Kasumi-1 (cell line): ENCODE measurements at regions not wholly inside any gene's neighbourhood (a gene's known extent, or its start where the extent isn't known, plus 50 kb on each side); places are given as distances from the start of the nearest gene placed in this dataset.

ENCODE experiments used
- DNase-seq, 2 experiments: peaks; one replicate each; lab custom pipeline; 2025; lab: John Stamatoyannopoulos, UW

- DNase-seq: no peak
These were observed 496.5 kb downstream of the FSCB start for GRCh38 chr14:44010595-44010994.

GRCh38 chr14:44010071-44010470 is 497.0 kb downstream of the FSCB start:
- DNase-seq: no peak

GRCh38 chr14:44009642-44010041 is 497.4 kb downstream of the FSCB start:
- no peak for DNase-seq

- no peak for DNase-seq
These were observed 518.1 kb downstream of the FSCB start for GRCh38 chr14:43988989-43989388.

GRCh38 chr14:43983721-43984120 is 523.4 kb downstream of the FSCB start:
- DNase-seq: no peak

GRCh38 chr14:43981135-43981768 is 525.8 kb downstream of the FSCB start:
- DNase-seq: no peak

GRCh38 chr14:43956741-43957140 is 550.3 kb downstream of the FSCB start:
- no peak for DNase-seq

- no peak for DNase-seq
These were observed 557.7 kb downstream of the FSCB start for GRCh38 chr14:43949400-43949799.

GRCh38 chr14:43939836-43940235 is 567.2 kb downstream of the FSCB start:
- DNase-seq: no peak

GRCh38 chr14:43938588-43939281 is 568.3 kb downstream of the FSCB start:
- DNase-seq: no peak

- no peak for DNase-seq
These were observed 570.1 kb downstream of the FSCB start for GRCh38 chr14:43937001-43937400.

- DNase-seq: no peak
These were observed 573.0 kb downstream of the FSCB start for GRCh38 chr14:43934102-43934501.

- DNase-seq: no peak
These were observed 592.9 kb downstream of the FSCB start for GRCh38 chr14:43914041-43914693.

- no peak for DNase-seq
These were observed 603.9 kb downstream of the FSCB start for GRCh38 chr14:43903209-43903608.

GRCh38 chr14:43901911-43902673 is 605.0 kb downstream of the FSCB start:
- DNase-seq: no peak

- DNase-seq: no peak
These were observed 606.9 kb downstream of the FSCB start for GRCh38 chr14:43900173-43900655.

- DNase-seq: no peak
These were observed 608.4 kb downstream of the FSCB start for GRCh38 chr14:43898687-43899086.

GRCh38 chr14:43896044-43896443 is 611.0 kb downstream of the FSCB start:
- DNase-seq: no peak

GRCh38 chr14:43894534-43894933 is 612.5 kb downstream of the FSCB start:
- DNase-seq: peak; percentile 49 to 58

GRCh38 chr14:43887523-43887922 is 619.6 kb downstream of the FSCB start:
- DNase-seq: no peak

GRCh38 chr14:43877351-43877960 is 629.6 kb downstream of the FSCB start:
- no peak for DNase-seq
